SH-SY5Y (cell line): ENCODE measurements at regions not wholly inside any gene's neighbourhood (a gene's known extent, or its start where the extent isn't known, plus 50 kb on each side); places are given as distances from the start of the nearest gene placed in this dataset.

Experiments used
- GATA2 ChIP-seq: IDR thresholded peaks from 2 replicates; pipeline ENCODE4 v1.6.1; 2011; ENCODE audit warnings: mild to moderate bottlenecking, low read depth, low read length
- GATA3 ChIP-seq: IDR thresholded peaks from 2 replicates; pipeline ENCODE4 v1.6.1; 2011; ENCODE audit warnings: low read depth, mild to moderate bottlenecking, low read length, moderate library complexity

GRCh38 chr5:169440107-169440705, 139.3 kb upstream of the SLIT3 start:
- TF ChIP-seq GATA2 (no peak), GATA3 (no peak)
